Karpas-422 (cell line): ENCODE measurements at regions not wholly inside any gene's neighbourhood (a gene's known extent, or its start where the extent isn't known, plus 50 kb on each side); places are given as distances from the start of the nearest gene placed in this dataset.

Experiments
- DNase-seq: peaks from one replicate; pipeline ENCODE4 v3.0.0-alpha.2; 2015
- H2AFZ ChIP-seq: fragments of 200-600 bp; sonication (generic); 2 replicates; pipeline ENCODE4 v1.6.1; 2014; ENCODE audit warnings: antibody characterized with exemption, low read length, mixed read lengths
- H3K27ac ChIP-seq: fragments of 200-600 bp; sonication (generic); 2 replicates; pipeline ENCODE4 v1.5.1; 2014; ENCODE audit warnings: mild to moderate bottlenecking, low read length, moderate library complexity
- H3K27me3 ChIP-seq: fragments of 200-600 bp; sonication (generic); 2 replicates; pipeline ENCODE4 v1.6.1; 2014; ENCODE audit warnings: low read length, mixed read lengths
- H3K36me3 ChIP-seq: fragments of 200-600 bp; sonication (generic); 2 replicates; pipeline ENCODE4 v1.6.1; 2014; ENCODE audit warnings: low read length, mixed read lengths; ENCODE audit not compliant: insufficient read depth
- H3K4me1 ChIP-seq: fragments of 200-600 bp; sonication (generic); 2 replicates; pipeline ENCODE4 v1.6.1; 2014; ENCODE audit warnings: mild to moderate bottlenecking, low read length, mixed read lengths
- H3K4me2 ChIP-seq: fragments of 200-600 bp; sonication (generic); 2 replicates; pipeline ENCODE4 v1.6.1; 2014; ENCODE audit warnings: low read length, low read depth, mild to moderate bottlenecking; ENCODE audit not compliant: poor library complexity, severe bottlenecking
- H3K4me3 ChIP-seq: fragments of 200-600 bp; sonication (generic); 2 replicates; pipeline ENCODE4 v1.5.1; 2014; ENCODE audit warnings: mild to moderate bottlenecking, antibody characterized with exemption, low read length, mixed read lengths
- H3K79me2 ChIP-seq: fragments of 200-600 bp; sonication (generic); 2 replicates; pipeline ENCODE4 v1.6.1; 2014; ENCODE audit warnings: mild to moderate bottlenecking, low read length, mixed read lengths
- H3K9ac ChIP-seq: fragments of 200-600 bp; sonication (generic); 2 replicates; pipeline ENCODE4 v1.6.0; 2014; ENCODE audit warnings: low read length
- H3K9me2 ChIP-seq: fragments of 200-600 bp; sonication (generic), shearing (Covaris generic); replicated peaks from 2 replicates; pipeline ENCODE4 v1.6.0; 2014; ENCODE audit warnings: mild to moderate bottlenecking, low read length, moderate library complexity; ENCODE audit not compliant: insufficient read depth
- H3K9me3 ChIP-seq: fragments of 300-700, 200-600 bp; sonication (generic); 2 replicates; pipeline ENCODE4 v1.6.1; 2014; ENCODE audit warnings: low read length, mixed read lengths
- H4K20me1 ChIP-seq: fragments of 200-600 bp; sonication (generic); 2 replicates; pipeline ENCODE4 v1.6.1; 2014; ENCODE audit warnings: mild to moderate bottlenecking, antibody characterized with exemption, low read length, low read depth; ENCODE audit not compliant: insufficient read depth

- H3K27me3 ChIP-seq: no peaks in the 10 kb centered on the region
- no peak overlapping the region for H3K4me2 ChIP-seq
- DNase-seq: peak; percentile 27
- H3K9me3 ChIP-seq: no peaks in the 10 kb centered on the region
- no peaks in the 10 kb centered on the region for H3K36me3 ChIP-seq
- no peaks in the 10 kb centered on the region for H4K20me1 ChIP-seq
- no peak overlapping the region for H3K27ac ChIP-seq
- no peak overlapping the region for H3K4me3 ChIP-seq
- H2AFZ ChIP-seq: no peak overlapping the region
- H3K4me1 ChIP-seq: no peaks in the 10 kb centered on the region
- H3K79me2 ChIP-seq: no peaks in the 10 kb centered on the region
- H3K9ac ChIP-seq: no peak overlapping the region
- H3K9me2 ChIP-seq: no peaks in the 10 kb centered on the region
Observed at GRCh38 chr18:22253676-22254075, 84.3 kb downstream of the GATA6 start.

- Histone ChIP-seq H3K79me2 (no peaks in the 10 kb centered on the region), H3K9me3 (no peaks in the 10 kb centered on the region), H3K27ac (no peak overlapping the region), H4K20me1 (no peaks in the 10 kb centered on the region), H3K9me2 (no peaks in the 10 kb centered on the region), H3K4me3 (no peak overlapping the region), H3K9ac (no peak overlapping the region), H3K36me3 (no peaks in the 10 kb centered on the region), H3K27me3 (no peaks in the 10 kb centered on the region), H2AFZ (no peak overlapping the region), H3K4me1 (no peaks in the 10 kb centered on the region), H3K4me2 (no peak overlapping the region)
- no peak for DNase-seq
Observed at GRCh38 chr18:22253156-22253555, 83.8 kb downstream of the GATA6 start.
